ENCODE measurements at regions not wholly inside any gene's neighbourhood (a gene's known extent, or its start where the extent isn't known, plus 50 kb on each side); places are given as distances from the start of the nearest gene placed in this dataset.
"Not testable (repeated sequence)": the region's sequence is repeated elsewhere in the genome, so short reads cannot be mapped to it uniquely, and the experiment has no call there.

GRCh38 chr2:183511154-183511553 lies 386.9 kb downstream of the NUP35 start:
- intact Hi-C loops (cut with DNase I) = no loop called here
- no peak for DNase-seq (ENCODE audit: low spot score)

GRCh38 chr2:183519371-183520056 lies 395.3 kb downstream of the NUP35 start:
- DNase-seq (ENCODE audit: low spot score) = no peak
- intact Hi-C loops (cut with DNase I) = no loop called here

GRCh38 chr2:183521911-183522310 lies 397.7 kb downstream of the NUP35 start:
- intact Hi-C loops (cut with DNase I) = no loop called here
- no peak for DNase-seq (ENCODE audit: low spot score)

- DNase-seq (ENCODE audit: low spot score) = no peak
- intact Hi-C loops (cut with DNase I) = no loop called here
Measured at GRCh38 chr2:183522489-183523266, 398.4 kb downstream of the NUP35 start.

- intact Hi-C loops (cut with DNase I) = no loop called here
- no peak for DNase-seq (ENCODE audit: low spot score)
Measured at GRCh38 chr2:183530333-183530901, 406.2 kb downstream of the NUP35 start.

- intact Hi-C loops (cut with DNase I) = no loop called here
- DNase-seq (ENCODE audit: low spot score) = no peak
Measured at GRCh38 chr2:183532514-183532913, 408.3 kb downstream of the NUP35 start.

GRCh38 chr2:183533021-183533420 lies 408.8 kb downstream of the NUP35 start:
- intact Hi-C loops (cut with DNase I) = no loop called here
- DNase-seq (ENCODE audit: low spot score) = no peak

- no peak for DNase-seq (ENCODE audit: low spot score)
- intact Hi-C loops (cut with DNase I) = no loop called here
Measured at GRCh38 chr2:183536290-183536689, 412.0 kb downstream of the NUP35 start.

- DNase-seq (ENCODE audit: low spot score) = no peak
- intact Hi-C loops (cut with DNase I) = no loop called here
Measured at GRCh38 chr2:183536714-183537113, 412.5 kb downstream of the NUP35 start.

GRCh38 chr2:183541766-183542165 lies 417.5 kb downstream of the NUP35 start:
- intact Hi-C loops (cut with DNase I) = no loop called here
- no peak for DNase-seq (ENCODE audit: low spot score)

GRCh38 chr2:183542606-183543005 lies 418.4 kb downstream of the NUP35 start:
- no peak for DNase-seq (ENCODE audit: low spot score)
- intact Hi-C loops (cut with DNase I) = no loop called here

- intact Hi-C loops (cut with DNase I) = no loop called here
- no peak for DNase-seq (ENCODE audit: low spot score)
Measured at GRCh38 chr2:183543222-183543621, 419.0 kb downstream of the NUP35 start.

- intact Hi-C loops (cut with DNase I) = no loop called here
- no peak for DNase-seq (ENCODE audit: low spot score)
Measured at GRCh38 chr2:183543731-183544130, 419.5 kb downstream of the NUP35 start.

GRCh38 chr2:183546560-183547350 lies 422.5 kb downstream of the NUP35 start:
- intact Hi-C loops (cut with DNase I); DNase-seq (ENCODE audit: low spot score): not testable (repeated sequence)

GRCh38 chr2:183552716-183553115 lies 428.5 kb downstream of the NUP35 start:
- DNase-seq (ENCODE audit: low spot score) = no peak
- intact Hi-C loops (cut with DNase I) = no loop called here

- intact Hi-C loops (cut with DNase I) = no loop called here
- no peak for DNase-seq (ENCODE audit: low spot score)
Measured at GRCh38 chr2:183564726-183565125, 440.5 kb downstream of the NUP35 start.

- intact Hi-C loops (cut with DNase I) = no loop called here
- DNase-seq (ENCODE audit: low spot score) = no peak
Measured at GRCh38 chr2:183575481-183575880, 451.2 kb downstream of the NUP35 start.

GRCh38 chr2:183579686-183580085 lies 455.4 kb downstream of the NUP35 start:
- DNase-seq (ENCODE audit: low spot score) = no peak
- intact Hi-C loops (cut with DNase I) = no loop called here

GRCh38 chr2:183592271-183592670 lies 468.0 kb downstream of the NUP35 start:
- intact Hi-C loops (cut with DNase I) = no loop called here
- DNase-seq (ENCODE audit: low spot score) = no peak

- DNase-seq (ENCODE audit: low spot score) = no peak
- intact Hi-C loops (cut with DNase I) = no loop called here
Measured at GRCh38 chr2:183594150-183594549, 469.9 kb downstream of the NUP35 start.

All from cardiac septum (tissue), 1 donor.